Activated CD4-positive, alpha-beta T cell treated with anti-CD3 and anti-CD28 coated beads for 1 hour (primary cell): ENCODE measurements at regions not wholly inside any gene's neighbourhood (a gene's known extent, or its start where the extent isn't known, plus 50 kb on each side); places are given as distances from the start of the nearest gene placed in this dataset.

Experiments used
- DNase-seq: peaks from one replicate; pipeline ENCODE4 v3.0.0-alpha.2; 2020

DNA sequence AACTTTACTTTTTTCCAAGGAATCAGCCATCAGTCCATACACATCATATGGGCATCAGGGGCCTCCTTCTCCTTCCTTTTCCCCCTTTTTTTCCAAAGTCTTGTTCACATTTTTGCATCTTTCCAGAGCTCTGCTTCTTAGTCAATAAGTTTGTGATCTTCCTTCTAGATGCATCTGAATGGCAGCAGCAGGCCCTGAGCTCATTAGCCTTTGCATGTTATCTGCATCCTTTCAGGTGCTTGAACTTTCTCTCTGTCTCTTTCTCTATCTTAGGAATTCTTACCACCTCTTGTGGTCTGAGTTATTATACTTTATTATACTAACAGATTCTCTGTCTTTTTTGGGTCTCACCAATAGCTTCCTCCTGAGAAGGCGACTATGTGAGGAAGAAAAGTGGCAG lies 312.4 kb upstream of the FANCL start:
- no peak for DNase-seq

DNA sequence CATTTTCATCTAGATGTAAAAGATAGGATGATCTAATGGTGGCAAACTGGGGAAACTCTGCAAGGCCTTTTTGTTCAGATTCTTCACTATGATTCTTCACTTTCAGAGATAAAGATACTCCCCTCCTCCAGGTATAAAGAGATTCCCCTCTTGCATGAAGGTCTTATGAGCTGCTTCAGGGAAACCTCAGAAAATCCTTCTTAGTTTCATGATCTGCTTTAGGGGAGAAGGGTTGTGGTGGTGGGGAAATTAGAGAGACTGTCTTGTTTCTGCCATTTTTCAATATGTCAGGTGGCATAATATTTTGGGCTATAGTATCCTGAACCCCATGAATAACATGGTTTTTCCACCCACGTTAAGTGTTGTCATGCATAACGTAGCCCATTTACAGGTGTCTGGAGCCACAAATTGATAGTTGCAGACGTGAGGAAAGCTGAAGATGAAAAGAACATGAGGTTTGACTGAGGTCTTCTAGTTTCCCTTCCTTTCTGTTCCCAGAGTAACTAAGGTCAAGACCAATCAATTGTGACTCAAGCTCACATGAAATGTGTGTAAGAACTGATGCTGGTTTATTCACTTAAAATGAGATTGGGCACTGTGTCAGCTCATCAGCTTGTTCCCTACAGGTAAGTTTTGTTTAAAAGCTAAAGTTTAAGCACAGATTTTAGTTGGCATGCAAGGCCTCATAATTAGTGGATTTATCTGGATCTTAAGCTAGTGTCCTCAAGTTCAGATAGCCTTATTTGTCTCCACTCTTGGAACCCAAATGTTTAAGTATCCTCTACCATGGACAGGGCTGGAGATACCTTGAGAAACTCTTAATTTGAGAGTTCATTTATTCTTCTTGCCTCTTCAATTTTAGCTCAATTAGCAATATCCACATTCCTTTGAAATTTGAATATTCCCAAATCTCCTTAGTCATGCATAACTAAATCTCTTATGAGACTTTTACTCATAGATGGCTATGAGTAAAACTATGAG lies 304.5 kb upstream of the FANCL start:
- no peak for DNase-seq

DNA sequence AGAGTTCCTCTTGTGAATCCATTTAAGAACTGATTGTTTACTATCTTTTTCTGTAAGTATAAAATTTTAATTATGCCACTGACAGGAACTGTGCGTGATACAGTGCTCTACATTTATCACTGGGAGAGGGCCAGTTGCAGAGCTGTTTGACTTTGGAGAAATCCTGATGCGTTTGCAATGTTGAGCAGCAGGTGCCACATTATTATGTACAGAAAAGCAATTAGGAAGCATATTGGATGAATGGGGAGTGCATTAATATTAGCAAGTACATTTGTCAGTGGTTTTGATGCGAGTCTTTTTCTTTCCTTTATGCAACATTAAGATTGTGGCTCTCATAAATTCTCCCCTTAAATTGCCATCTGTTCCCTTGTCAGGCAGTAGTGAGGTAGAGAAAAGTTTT lies 302.3 kb upstream of the FANCL start:
- no peak for DNase-seq

DNA sequence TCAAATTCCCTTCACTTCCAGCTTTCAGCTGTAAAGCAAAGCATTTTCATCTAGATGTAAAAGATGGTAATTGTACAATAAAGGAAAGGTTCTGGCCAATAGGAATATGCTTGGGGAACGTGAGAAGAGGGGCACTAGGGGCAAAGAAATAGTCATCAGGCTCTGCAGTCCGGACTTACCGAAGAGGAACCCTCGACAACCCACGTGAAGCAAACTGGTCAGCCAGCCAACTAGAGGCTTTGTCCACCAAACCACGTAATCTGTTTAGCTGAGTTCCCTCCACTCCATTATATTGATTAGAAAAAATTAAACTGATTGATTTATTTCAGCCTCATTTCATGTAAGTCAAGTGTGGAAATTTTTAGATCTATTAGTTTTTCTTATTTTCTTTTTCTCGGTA lies 300.4 kb upstream of the FANCL start:
- DNase-seq: no peak

DNA sequence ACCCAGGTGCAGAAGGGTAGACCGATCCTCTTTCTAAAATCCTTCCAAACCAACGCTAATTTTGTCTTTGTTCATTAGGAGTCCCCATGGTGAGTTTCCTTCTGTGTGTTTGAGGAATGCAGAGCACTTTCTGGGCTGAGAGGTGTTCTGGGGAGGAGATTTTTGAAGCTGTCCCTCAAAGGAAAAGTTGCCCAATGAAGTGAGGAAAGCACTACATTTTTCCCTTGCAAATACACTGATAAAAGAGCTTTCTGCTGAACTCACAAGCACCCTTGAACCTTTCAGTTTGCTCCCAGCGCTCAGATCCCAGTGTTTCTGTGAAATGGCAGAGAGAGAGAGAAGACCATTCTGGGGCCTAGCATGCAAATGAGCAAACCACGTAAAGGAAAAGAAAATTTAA lies 299.6 kb upstream of the FANCL start:
- no peak for DNase-seq

DNA sequence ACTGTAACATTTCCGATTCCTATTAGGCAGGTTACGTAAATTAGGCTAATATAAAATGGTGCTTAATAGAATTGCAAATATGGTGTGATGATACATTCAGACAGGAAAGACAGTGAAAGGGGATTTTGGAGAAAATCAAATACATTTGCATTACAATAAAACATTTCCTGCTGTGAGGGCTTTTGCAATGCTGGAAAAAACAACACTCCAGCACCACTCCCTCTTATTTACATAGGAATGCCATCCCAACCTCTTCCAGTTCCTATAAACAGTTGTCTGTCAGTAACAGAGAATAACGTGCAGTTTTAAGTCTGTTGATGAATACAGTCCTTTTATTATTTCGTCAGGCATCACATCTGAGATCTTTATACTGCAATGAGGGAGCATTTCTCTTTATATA lies 298.8 kb upstream of the FANCL start:
- no peak for DNase-seq

DNA sequence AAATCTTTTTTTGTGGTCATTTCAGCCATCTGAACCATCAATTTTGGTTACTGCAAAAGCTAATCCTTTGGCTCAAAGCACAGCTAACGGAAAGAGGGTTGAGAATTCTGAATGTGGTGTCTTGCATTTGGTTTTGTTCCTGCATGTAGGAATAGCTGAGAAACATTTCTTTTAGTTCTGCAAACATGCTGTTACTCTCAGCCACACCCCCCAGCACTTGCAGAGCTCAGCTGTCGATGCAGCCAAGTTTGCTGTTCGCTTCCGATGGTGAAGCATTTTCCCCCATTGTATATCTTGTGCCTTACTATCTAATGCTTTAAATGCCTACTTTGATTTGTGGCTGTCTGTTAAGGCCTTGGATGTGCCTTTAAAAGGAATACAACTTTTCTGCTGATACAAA lies 294.9 kb upstream of the FANCL start:
- DNase-seq: no peak

DNA sequence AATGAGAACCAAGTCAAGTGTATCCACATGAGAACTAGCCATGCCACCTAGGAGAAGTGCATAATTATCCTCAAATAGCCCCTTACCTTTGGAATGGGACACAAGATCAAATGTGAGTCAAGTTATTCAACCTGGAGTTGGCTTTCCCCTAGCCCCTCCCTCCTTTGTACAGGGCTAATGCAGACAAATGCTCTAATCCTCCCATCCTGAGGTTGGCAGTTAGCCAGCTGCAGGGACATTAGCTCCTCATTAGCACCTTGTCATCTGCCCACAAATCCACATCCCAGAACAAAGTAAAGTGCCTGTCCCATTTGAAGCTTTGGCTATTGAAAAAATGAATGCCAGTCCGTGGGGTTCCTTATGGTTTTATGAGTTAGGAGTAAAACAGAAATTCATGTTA lies 294.1 kb upstream of the FANCL start:
- DNase-seq: no peak

DNA sequence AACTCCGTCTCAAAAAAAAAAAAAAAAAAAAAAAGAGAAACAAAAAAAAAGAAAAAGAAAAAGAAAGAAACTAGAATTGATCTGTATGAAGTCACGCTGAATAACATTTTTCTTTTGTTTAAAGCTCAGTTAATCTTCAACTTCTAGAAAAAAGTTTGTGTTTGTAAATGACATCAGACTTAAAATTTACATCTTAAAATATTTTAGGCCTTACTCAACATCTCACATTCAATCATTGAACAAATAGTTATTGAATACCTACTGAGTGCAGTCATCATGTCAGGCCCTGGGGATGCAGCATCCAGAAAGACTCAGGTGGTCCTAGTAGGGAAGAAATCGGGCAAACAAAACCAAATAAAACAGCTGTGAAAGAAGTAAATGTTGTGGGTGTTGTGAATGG lies 292.3 kb upstream of the FANCL start:
- DNase-seq: no peak

DNA sequence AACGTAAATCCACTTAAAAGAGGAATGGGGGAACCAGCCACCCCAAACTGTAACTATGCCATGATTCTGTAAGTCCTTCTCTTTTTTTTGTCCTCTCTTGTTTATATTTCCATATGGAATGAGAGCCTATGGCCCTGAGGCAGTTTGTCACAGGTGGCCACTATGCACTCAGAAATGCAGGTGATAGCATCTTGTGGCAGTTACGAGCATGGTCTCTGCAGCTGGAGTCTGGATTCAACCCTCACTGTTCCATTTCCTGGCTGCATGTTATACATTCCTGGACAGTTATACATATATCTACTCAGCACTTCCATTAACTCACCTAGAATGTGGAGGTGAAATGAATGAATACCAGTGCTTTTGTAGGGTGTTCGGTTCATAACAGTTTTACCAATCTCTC lies 291.5 kb upstream of the FANCL start:
- DNase-seq: no peak

DNA sequence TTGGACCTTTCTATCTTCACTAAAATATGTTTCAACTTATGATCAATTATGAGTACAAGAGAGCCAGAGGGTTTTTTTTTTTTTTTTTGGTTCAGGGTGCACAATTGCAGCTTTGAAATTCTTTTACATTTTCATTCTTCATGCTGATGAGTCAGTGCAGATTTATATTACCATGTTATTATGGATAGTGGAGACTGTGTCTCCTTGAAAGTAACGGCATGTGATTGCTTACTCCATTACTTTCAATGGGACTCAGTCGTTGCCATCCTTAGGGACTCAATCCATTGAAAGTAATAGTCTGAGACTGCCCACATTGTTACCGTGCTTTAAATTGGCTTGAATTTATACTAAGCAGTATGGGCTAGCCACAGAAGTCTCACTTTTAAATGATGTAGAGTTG lies 286.5 kb upstream of the FANCL start:
- DNase-seq: no peak

DNA sequence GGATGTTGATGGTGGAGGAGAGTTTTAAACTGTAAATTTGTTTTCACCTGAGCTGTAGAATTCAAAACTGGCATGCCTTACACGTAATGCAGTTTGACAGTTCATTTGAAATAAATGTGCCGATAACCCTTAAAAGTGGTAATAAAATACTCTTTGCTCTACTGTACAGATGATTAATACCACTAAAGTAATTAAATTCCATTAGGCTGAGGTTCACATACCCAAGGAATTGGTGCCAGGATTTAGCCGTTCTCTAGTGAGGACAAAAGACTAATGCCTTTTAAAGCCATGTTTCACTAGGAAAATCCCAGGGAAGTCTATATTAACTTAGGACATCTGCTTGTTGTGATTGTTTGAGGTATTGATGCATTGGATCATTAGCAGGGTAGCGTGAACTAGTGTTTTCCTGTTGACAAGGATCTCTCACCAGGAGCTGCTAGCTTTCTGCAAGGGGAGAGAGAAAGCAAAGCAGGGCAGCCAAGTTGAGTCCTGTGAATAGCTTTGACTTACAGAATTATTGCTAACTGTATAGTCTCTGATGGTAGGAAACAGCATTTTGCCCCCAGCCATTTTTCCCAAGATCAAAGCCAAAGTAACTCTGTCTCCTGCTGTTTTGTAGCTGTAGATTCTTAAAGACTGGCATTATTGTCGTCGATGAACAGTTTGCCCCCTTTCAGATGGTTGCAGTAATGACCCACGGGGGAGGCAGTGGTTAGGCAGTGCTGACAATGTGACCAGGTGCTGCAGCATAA lies 280.9 kb upstream of the FANCL start:
- no peak for DNase-seq

DNA sequence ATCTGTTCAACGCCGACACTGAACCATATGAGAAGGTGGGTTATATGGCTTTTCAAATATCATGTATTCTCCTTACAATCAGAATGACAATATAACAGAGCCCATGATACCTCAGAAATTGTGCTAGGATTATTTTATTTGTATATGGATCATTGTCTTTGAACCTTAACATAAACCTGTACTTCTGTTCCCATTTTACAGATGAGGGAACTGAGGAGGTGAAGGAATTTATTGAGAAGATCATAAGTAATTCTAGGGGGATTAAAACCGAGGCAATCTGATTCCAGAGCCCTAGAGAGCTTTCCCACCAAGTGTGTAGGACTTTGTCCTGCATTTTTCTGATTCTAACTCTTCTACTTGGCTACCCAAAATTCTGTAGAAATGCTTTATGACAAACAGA lies 279.8 kb upstream of the FANCL start:
- DNase-seq: no peak

DNA sequence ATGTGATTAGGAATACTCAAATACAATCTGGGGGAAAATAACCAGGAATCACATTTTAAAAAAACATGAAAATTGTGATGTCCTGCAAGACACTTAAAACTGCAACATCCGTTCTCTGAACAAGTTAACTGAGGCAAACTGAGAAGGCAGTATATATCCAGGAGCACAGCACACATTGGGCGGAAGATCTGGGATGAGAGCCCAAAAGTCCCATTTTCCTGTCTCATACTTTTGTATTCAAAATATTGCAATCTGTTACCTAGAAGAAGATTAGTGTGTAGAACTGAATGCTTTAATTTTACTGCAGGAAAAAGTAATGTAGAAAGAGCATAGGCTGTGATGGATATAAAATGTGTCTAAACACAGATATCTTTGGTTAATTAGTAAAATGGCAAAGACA lies 276.8 kb upstream of the FANCL start:
- DNase-seq: no peak

DNA sequence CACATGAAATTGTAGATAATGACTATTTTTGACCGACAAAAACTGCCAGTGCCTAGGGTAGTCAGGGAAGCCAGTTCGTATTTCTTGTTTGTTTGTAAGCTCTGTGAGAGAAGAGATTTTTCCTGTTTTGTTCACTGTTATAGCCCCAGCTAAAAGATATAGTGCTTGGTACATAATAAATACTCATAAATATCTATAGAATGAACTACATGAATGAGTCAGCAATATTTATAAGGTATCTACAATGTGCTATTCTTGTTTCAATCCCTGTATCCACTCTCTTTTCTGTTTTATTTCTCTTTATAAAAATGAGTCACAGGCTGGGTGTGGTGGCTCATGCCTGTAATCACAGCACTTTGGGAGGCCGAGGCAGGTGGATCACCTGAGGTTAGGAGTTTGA lies 275.6 kb upstream of the FANCL start:
- no peak for DNase-seq

DNA sequence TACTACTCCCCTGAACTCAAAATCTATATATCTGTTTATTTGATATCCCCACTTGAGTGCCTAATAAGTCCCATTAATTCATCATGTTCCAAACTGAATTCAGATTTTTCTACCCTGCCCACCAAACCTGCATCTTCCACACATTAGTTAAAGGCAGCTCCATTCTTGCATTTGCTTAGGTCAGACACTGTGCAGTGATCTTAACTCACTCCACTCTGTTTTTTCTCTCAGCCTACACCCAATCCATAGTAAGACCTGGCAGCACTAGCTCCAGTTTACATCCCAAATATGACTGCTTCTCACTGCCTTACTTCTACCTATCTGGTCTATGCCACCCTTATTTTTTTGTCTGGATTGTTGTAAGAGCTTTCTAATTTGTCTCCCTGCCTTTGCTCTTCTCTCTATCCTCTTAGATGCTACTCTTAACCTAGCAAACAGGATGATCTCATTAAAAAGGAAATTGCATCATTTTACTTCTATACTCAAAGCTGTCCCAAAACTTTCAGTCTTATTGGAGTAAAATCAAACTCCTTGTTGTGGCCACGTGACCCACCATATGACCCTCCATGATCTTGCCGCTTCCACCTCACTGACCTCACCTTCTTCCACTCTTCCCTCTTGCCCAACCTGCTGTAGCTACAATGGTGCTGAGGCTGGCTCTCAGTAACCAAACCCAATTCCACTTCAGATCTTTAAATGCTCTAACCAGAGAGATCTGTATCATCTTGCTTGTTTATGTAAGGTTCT lies 274.9 kb upstream of the FANCL start:
- DNase-seq: no peak

DNA sequence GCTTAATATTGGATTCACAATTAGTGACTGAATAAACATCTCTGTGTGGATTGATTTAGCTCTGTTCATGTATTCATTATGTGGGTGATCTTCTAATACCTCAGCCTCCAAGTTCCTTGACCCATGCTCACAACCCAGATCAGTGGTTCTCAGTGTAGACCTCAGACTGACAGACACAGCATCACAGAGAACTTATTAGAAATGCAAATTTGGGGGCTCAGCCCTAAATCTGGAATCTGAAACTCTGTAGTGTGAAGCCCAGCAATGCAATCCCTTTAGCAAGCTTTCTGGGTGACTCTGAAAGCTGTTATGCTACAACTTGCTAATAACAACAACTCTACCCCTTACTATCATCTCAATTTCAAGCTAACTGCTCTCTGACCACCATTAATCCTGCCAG lies 273.1 kb upstream of the FANCL start:
- no peak for DNase-seq

DNA sequence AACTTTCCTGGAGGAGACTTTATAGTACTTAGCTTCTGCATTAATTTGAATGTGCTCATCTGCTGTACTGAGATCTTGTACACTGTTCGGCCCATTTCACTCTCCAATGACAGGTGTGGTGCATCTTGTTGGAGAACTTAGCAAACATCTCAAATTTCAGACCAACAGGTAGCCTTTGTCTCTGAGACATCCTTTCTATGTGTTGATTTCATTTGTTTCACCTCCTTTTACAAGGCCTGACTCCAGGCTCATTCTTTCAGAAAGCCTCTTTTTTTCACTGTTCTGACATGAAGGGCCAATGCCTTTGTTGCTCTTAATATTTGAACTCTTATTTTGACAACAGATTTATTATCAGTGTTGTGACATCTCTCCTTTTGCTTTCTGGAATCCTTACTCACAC lies 271.8 kb upstream of the FANCL start:
- no peak for DNase-seq

DNA sequence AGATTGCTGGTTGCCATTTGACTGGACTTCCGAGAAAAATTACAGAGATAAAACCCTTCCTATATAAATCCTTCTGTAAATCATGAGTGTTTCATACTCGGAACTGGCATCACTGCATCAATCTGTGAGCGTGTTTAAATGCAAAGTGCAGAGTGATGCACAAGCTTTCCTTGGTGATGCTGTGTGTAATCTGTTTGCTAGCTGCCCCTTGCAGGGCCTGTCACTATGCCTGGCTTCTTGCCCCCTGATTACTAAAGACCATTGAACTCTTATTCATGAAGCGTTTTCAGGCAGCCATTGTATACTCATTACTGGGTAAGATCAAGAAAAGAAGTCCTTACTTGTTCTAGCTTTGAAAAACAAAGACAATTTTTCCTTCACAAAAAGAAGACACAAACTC lies 266.9 kb upstream of the FANCL start:
- no peak for DNase-seq

DNA sequence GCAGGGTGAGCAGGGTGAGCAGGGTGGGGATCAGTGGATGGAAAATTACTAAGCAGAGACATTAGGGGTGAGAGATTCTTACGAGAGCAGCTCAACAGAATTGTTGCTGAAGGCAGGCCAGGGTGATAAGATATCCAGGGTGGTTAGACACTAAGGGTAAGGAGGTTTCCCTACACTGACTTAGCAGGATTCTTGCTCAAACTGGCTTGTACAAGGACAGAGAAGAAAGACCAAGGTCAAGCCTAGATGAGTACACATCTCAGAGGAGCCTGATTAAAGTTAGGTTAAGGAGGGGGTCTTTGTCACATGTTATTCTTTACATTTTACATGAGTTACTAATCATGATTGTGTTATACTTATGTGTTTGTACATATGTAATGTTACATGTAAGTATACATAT lies 262.8 kb upstream of the FANCL start:
- no peak for DNase-seq

DNA sequence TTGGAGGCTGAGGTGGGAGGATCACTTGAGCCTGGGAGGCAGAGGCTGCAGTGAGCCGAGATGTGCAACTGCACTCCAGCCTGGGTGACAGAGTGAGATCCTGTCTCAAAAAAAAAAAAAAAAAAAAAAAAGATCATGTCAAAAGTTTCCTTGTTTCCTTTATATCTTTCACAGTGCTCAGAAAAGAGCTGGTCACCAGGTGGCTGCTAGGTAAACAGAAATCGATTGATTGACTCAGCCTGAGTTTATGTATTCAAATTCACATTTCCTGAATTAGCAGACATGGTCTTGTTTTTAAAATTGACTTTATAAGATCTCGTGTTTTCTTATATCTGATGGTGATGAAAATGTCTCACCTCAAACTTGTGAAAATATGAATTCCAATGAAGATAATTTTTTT lies 261.8 kb upstream of the FANCL start:
- DNase-seq: no peak

DNA sequence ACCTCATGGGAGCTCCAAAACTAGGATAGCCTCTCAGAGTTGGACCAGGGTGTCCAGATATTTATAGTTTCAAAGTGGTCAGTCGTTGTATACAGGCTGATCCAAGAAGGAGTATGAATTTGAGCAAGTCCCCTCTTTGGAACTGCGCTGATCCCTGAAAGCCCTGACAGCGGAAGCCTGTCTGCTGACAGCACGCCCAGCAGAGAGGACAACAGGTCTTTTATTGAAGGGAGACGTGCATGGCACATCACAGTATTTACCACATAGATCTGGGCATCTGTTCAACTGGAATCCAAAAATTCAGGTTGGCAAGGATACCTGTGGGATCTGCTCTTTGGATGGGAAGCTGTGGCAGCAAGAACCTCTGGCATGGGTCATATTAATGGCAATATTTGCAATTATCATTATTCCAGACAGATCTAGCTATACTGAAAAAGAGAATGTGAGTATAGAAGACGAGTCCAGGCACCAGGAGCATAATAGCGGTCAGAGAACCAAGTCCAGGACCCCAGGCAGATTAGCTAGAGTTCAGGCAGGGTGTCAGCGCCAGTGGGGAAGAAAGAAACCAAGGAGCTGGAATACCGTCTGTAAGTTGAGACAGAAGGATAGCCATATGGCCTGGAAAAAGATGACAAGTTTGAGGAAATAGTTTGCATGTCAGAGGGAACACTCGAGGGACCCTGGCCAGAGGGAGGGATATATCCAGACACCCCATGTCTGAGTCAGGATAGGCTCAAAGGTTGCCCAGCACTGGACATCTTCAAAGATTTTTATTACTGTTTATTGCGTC lies 260.4 kb upstream of the FANCL start:
- no peak for DNase-seq

DNA sequence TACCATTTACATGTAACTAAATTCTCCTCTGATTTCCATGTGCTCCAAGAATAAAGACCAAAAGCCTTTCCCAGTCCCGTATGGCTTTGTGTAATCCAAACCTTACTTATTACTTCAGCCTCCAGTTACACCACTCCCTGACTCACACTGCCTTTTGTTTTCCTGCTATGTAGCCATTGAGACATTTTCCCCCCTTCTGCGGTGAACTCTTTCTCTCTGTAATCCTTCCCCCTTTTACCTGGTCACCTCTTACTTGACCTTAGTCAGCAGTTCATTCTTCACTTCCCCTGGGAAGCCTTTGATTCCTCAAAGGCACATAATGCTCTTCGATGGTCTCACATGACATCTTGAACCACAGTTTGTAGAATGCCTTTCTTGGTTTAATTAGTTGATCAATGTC lies 256.0 kb upstream of the FANCL start:
- no peak for DNase-seq
